HEK293 (cell line): ENCODE measurements at regions not wholly inside any gene's neighbourhood (a gene's known extent, or its start where the extent isn't known, plus 50 kb on each side); places are given as distances from the start of the nearest gene placed in this dataset.

Experiments used
- CTCF ChIA-PET: fragments of 350-600 bp; formaldehyde crosslinking; extraction: SDS; loops from one replicate; lab custom pipeline; 2021; ENCODE audit warnings: antibody characterized with exemption; lab: Yijun Ruan, JAX
- POLR2A ChIA-PET: fragments of 300-600 bp; formaldehyde crosslinking; extraction: SDS; loops from one replicate; lab custom pipeline; 2020; ENCODE audit warnings: antibody characterized with exemption, inconsistent platforms; lab: Yijun Ruan, JAX
- H3K27ac ChIP-seq: fragments of 200-500 bp; sonication (Bioruptor generic); 2 replicates; pipeline ENCODE4 v1.5.1; 2014; ENCODE audit warnings: low read depth, low read length, control low read depth, inconsistent platforms; ENCODE audit errors: extremely low read depth
- H3K36me3 ChIP-seq, 2 experiments: fragments of 200-500 bp in 1 of 2; sonication (Bioruptor generic) in 1 of 2; 1 replicate in 1 of 2; 2 replicates in 1 of 2; pipeline ENCODE4 v1.5.1; 2014 to 2017; ENCODE audit warnings: inconsistent platforms in 2 of 2, low read length in 2 of 2; ENCODE audit not compliant: control insufficient read depth in 2 of 2, insufficient read depth in 1 of 2
- H3K4me1 ChIP-seq: fragments of 200-500 bp; sonication (Bioruptor generic); 2 replicates; pipeline ENCODE4 v1.5.1; 2014; ENCODE audit warnings: mild to moderate bottlenecking, low read length, inconsistent platforms; ENCODE audit not compliant: control insufficient read depth, insufficient read depth
- H3K4me3 ChIP-seq: 2 replicates; pipeline ENCODE4 v1.5.1; 2011; ENCODE audit warnings: low read depth, mild to moderate bottlenecking, control low read depth, low read length, moderate library complexity
- H3K9me3 ChIP-seq: fragments of 200-500 bp; sonication (Bioruptor generic); 2 replicates; pipeline ENCODE4 v1.5.1; 2014; ENCODE audit warnings: low read depth, low read length, inconsistent platforms; ENCODE audit not compliant: control insufficient read depth, insufficient read depth
- BCL11A ChIP-seq: fragments of 450-650 bp; formaldehyde crosslinking; IDR thresholded peaks from 2 replicates; pipeline ENCODE4 v1.5.1; 2016; ENCODE audit warnings: low read depth, missing biosample characterization, missing genetic modification characterization
- OSR2 ChIP-seq: fragments of 450-650 bp; formaldehyde crosslinking; IDR thresholded peaks from 2 replicates; pipeline ENCODE4 v1.5.1; 2016; ENCODE audit warnings: missing biosample characterization, missing genetic modification characterization
- YY2 ChIP-seq: fragments of 450-650 bp; formaldehyde crosslinking; IDR thresholded peaks from 2 replicates; pipeline ENCODE4 v1.5.1; 2016; ENCODE audit warnings: missing biosample characterization, missing genetic modification characterization
- ZBTB8A ChIP-seq: fragments of 450-650 bp; formaldehyde crosslinking; IDR thresholded peaks from 2 replicates; pipeline ENCODE4 v1.5.1; 2016; ENCODE audit warnings: missing biosample characterization, missing genetic modification characterization
- ZEB2 ChIP-seq: fragments of 450-650 bp; formaldehyde crosslinking; IDR thresholded peaks from 2 replicates; pipeline ENCODE4 v1.5.1; 2016; ENCODE audit warnings: missing biosample characterization, missing genetic modification characterization
- ZIC2 ChIP-seq: fragments of 450-650 bp; formaldehyde crosslinking; IDR thresholded peaks from 2 replicates; pipeline ENCODE4 v1.5.1; 2016; ENCODE audit warnings: missing biosample characterization, missing genetic modification characterization
- ZNF10 ChIP-seq: fragments of 450-650 bp; formaldehyde crosslinking; IDR thresholded peaks from 2 replicates; pipeline ENCODE4 v1.5.1; 2017; ENCODE audit warnings: missing biosample characterization, missing genetic modification characterization
- ZNF112 ChIP-seq: fragments of 450-650 bp; formaldehyde crosslinking; IDR thresholded peaks from 2 replicates; pipeline ENCODE4 v1.5.0; 2017; ENCODE audit warnings: missing biosample characterization, missing genetic modification characterization
- ZNF157 ChIP-seq: fragments of 450-650 bp; formaldehyde crosslinking; IDR thresholded peaks from 2 replicates; pipeline ENCODE4 v1.5.1; 2016; ENCODE audit warnings: missing biosample characterization, missing genetic modification characterization
- ZNF184 ChIP-seq: fragments of 450-650 bp; IDR thresholded peaks from 2 replicates; pipeline ENCODE4 v1.5.1; 2018; ENCODE audit warnings: missing biosample characterization, mild to moderate bottlenecking, missing genetic modification characterization
- ZNF311 ChIP-seq: fragments of 450-650 bp; formaldehyde crosslinking; IDR thresholded peaks from 2 replicates; pipeline ENCODE4 v1.5.1; 2017; ENCODE audit warnings: missing biosample characterization, missing genetic modification characterization, borderline replicate concordance
- ZNF366 ChIP-seq: fragments of 450-650 bp; formaldehyde crosslinking; conservative IDR thresholded peaks from 2 replicates; pipeline ENCODE4 v1.5.1; 2016; ENCODE audit warnings: missing biosample characterization, missing genetic modification characterization
- ZNF501 ChIP-seq: fragments of 450-650 bp; formaldehyde crosslinking; IDR thresholded peaks from 2 replicates; pipeline ENCODE4 v1.5.1; 2016; ENCODE audit warnings: missing biosample characterization, missing genetic modification characterization
- ZNF555 ChIP-seq: fragments of 450-650 bp; formaldehyde crosslinking; conservative IDR thresholded peaks from 2 replicates; pipeline ENCODE4 v1.5.1; 2017; ENCODE audit warnings: missing biosample characterization, mild to moderate bottlenecking, missing genetic modification characterization, inconsistent platforms
- ZNF560 ChIP-seq: fragments of 450-650 bp; formaldehyde crosslinking; IDR thresholded peaks from 2 replicates; pipeline ENCODE4 v1.5.1; 2017; ENCODE audit warnings: missing biosample characterization, missing genetic modification characterization, borderline replicate concordance
- ZNF561 ChIP-seq: fragments of 450-650 bp; IDR thresholded peaks from 2 replicates; pipeline ENCODE4 v1.5.1; 2018; ENCODE audit warnings: missing biosample characterization, missing genetic modification characterization, borderline replicate concordance
- ZNF571 ChIP-seq: fragments of 450-650 bp; formaldehyde crosslinking; IDR thresholded peaks from 2 replicates; pipeline ENCODE4 v1.5.0; 2017; ENCODE audit warnings: missing biosample characterization, missing genetic modification characterization
- ZNF596 ChIP-seq: fragments of 450-650 bp; IDR thresholded peaks from 2 replicates; pipeline ENCODE4 v1.5.0; 2018; ENCODE audit warnings: missing biosample characterization, mild to moderate bottlenecking, missing genetic modification characterization, moderate library complexity
- ZNF600 ChIP-seq: fragments of 450-650 bp; formaldehyde crosslinking; IDR thresholded peaks from 2 replicates; pipeline ENCODE4 v1.5.1; 2016; ENCODE audit warnings: missing biosample characterization, missing genetic modification characterization
- ZNF610 ChIP-seq: fragments of 450-650 bp; formaldehyde crosslinking; IDR thresholded peaks from 2 replicates; pipeline ENCODE4 v1.5.1; 2016; ENCODE audit warnings: missing biosample characterization, missing genetic modification characterization, borderline replicate concordance
- ZNF76 ChIP-seq: fragments of 450-650 bp; formaldehyde crosslinking; IDR thresholded peaks from 2 replicates; pipeline ENCODE4; 2016; ENCODE audit warnings: low read depth, missing biosample characterization, missing genetic modification characterization, borderline replicate concordance
- ZNF776 ChIP-seq: fragments of 450-650 bp; formaldehyde crosslinking; IDR thresholded peaks from 2 replicates; pipeline ENCODE4 v1.5.0; 2017; ENCODE audit warnings: missing biosample characterization, missing genetic modification characterization, borderline replicate concordance
- ZNF785 ChIP-seq: fragments of 450-650 bp; formaldehyde crosslinking; IDR thresholded peaks from 2 replicates; pipeline ENCODE4 v1.5.1; 2016; ENCODE audit warnings: missing biosample characterization, missing genetic modification characterization
- ZNF837 ChIP-seq: fragments of 450-650 bp; formaldehyde crosslinking; IDR thresholded peaks from 2 replicates; pipeline ENCODE4 v1.5.1; 2016; ENCODE audit warnings: missing biosample characterization, missing genetic modification characterization
- ZXDB ChIP-seq: fragments of 450-650 bp; formaldehyde crosslinking; IDR thresholded peaks from 2 replicates; pipeline ENCODE4 v1.5.1; 2016; ENCODE audit warnings: missing biosample characterization, missing genetic modification characterization
- TF ChIP-seq, protein P1 (sequence below): fragments of 450-650 bp; formaldehyde crosslinking; IDR thresholded peaks from 2 replicates; pipeline ENCODE4 v1.5.1; 2017; ENCODE audit warnings: missing biosample characterization, missing genetic modification characterization
- TF ChIP-seq, protein P2 (sequence below): fragments of 450-650 bp; IDR thresholded peaks from 2 replicates; pipeline ENCODE4 v1.5.1; 2018; ENCODE audit warnings: missing biosample characterization, missing genetic modification characterization
- TF ChIP-seq, protein P3 (sequence below): fragments of 450-650 bp; formaldehyde crosslinking; IDR thresholded peaks from 2 replicates; pipeline ENCODE4 v1.5.1; 2016; ENCODE audit warnings: missing biosample characterization, missing genetic modification characterization
- TF ChIP-seq, protein P4 (sequence below): fragments of 450-650 bp; formaldehyde crosslinking; IDR thresholded peaks from 2 replicates; pipeline ENCODE4 v1.5.1; 2016; ENCODE audit warnings: missing biosample characterization, missing genetic modification characterization
- TF ChIP-seq, protein P5 (sequence below): fragments of 450-650 bp; formaldehyde crosslinking; IDR thresholded peaks from 2 replicates; pipeline ENCODE4 v1.5.1; 2017; ENCODE audit warnings: missing biosample characterization, missing genetic modification characterization

DNA sequence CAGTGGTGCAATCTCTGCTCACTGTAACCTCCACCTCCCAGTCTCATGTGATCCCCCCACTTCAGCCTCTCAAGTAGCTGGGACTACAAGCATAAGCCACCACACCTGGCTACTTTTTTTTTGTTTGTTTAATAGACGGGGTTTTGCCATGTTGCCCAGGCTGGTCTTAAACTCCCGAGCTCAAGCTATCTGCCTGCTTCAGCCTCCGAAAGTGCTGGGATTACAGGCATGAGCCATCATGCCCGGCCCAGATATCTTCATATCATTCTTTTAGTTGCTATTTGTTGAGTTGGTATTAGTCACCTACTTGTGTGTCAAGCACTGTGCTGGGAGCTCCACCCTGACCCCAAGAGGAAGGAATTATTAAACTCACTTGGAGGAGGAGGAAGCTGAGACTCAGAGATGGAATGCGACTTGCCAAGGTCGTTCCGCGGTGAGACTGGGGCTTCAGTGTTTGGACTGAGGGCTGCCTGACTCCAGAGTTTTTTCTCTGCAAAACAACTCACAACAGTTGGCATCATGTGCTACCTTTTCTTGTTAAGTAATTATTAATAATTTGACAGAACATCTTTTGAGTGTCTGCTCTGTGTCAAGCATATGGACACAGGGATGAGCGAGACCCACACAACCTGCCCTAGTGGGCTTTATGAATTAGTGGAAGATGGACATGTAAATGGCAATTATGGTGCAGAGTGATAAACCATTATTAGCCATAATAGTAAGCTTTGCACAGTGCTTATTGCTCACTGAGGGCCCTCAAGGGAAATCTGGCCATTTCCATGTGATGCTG is 132.0 kb downstream of the FOXD2 start:
- POLR2A ChIA-PET = interaction anchor here (0.7 to 0.9 kb wide), 2 partner anchors 21 to 132 kb away, joined by 3 to 4 read pairs; partner anchors contain the start of gene FOXD2
- no peak overlapping the region for H3K27ac ChIP-seq
- TF ChIP-seq ZNF311 = no peak
- no peak for TF ChIP-seq ZNF555 (tag by site-specific recombination)
- no peak for TF ChIP-seq ZNF785
- no peak for TF ChIP-seq ZNF596 (tag by site-specific recombination)
- TF ChIP-seq BCL11A (tag by site-specific recombination) = no peak
- TF ChIP-seq, protein P1, sequence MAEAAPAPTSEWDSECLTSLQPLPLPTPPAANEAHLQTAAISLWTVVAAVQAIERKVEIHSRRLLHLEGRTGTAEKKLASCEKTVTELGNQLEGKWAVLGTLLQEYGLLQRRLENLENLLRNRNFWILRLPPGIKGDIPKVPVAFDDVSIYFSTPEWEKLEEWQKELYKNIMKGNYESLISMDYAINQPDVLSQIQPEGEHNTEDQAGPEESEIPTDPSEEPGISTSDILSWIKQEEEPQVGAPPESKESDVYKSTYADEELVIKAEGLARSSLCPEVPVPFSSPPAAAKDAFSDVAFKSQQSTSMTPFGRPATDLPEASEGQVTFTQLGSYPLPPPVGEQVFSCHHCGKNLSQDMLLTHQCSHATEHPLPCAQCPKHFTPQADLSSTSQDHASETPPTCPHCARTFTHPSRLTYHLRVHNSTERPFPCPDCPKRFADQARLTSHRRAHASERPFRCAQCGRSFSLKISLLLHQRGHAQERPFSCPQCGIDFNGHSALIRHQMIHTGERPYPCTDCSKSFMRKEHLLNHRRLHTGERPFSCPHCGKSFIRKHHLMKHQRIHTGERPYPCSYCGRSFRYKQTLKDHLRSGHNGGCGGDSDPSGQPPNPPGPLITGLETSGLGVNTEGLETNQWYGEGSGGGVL = no peak
- TF ChIP-seq ZNF776 (tag by site-specific recombination) = no peak
- TF ChIP-seq ZEB2 (tag by site-specific recombination) = 0 out of 2 replicates have a peak, but pooled peaks have one; percentile 22
- peak; percentile 76; the same call in 1 of the 2 replicates for TF ChIP-seq ZNF600 (tag by site-specific recombination)
- TF ChIP-seq ZNF157 (tag by site-specific recombination) = no peak
- 0 out of 2 replicates have a peak, but pooled peaks have one; percentile 40 for TF ChIP-seq ZNF184
- TF ChIP-seq, protein P2, sequence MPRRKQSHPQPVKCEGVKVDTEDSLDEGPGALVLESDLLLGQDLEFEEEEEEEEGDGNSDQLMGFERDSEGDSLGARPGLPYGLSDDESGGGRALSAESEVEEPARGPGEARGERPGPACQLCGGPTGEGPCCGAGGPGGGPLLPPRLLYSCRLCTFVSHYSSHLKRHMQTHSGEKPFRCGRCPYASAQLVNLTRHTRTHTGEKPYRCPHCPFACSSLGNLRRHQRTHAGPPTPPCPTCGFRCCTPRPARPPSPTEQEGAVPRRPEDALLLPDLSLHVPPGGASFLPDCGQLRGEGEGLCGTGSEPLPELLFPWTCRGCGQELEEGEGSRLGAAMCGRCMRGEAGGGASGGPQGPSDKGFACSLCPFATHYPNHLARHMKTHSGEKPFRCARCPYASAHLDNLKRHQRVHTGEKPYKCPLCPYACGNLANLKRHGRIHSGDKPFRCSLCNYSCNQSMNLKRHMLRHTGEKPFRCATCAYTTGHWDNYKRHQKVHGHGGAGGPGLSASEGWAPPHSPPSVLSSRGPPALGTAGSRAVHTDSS = no peak
- TF ChIP-seq ZNF561 (tag by site-specific recombination) = no peak
- TF ChIP-seq, protein P3, sequence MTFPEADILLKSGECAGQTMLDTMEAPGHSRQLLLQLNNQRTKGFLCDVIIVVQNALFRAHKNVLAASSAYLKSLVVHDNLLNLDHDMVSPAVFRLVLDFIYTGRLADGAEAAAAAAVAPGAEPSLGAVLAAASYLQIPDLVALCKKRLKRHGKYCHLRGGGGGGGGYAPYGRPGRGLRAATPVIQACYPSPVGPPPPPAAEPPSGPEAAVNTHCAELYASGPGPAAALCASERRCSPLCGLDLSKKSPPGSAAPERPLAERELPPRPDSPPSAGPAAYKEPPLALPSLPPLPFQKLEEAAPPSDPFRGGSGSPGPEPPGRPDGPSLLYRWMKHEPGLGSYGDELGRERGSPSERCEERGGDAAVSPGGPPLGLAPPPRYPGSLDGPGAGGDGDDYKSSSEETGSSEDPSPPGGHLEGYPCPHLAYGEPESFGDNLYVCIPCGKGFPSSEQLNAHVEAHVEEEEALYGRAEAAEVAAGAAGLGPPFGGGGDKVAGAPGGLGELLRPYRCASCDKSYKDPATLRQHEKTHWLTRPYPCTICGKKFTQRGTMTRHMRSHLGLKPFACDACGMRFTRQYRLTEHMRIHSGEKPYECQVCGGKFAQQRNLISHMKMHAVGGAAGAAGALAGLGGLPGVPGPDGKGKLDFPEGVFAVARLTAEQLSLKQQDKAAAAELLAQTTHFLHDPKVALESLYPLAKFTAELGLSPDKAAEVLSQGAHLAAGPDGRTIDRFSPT = no peak
- TF ChIP-seq ZNF76 (tag by site-specific recombination) = no peak
- TF ChIP-seq, protein P4, sequence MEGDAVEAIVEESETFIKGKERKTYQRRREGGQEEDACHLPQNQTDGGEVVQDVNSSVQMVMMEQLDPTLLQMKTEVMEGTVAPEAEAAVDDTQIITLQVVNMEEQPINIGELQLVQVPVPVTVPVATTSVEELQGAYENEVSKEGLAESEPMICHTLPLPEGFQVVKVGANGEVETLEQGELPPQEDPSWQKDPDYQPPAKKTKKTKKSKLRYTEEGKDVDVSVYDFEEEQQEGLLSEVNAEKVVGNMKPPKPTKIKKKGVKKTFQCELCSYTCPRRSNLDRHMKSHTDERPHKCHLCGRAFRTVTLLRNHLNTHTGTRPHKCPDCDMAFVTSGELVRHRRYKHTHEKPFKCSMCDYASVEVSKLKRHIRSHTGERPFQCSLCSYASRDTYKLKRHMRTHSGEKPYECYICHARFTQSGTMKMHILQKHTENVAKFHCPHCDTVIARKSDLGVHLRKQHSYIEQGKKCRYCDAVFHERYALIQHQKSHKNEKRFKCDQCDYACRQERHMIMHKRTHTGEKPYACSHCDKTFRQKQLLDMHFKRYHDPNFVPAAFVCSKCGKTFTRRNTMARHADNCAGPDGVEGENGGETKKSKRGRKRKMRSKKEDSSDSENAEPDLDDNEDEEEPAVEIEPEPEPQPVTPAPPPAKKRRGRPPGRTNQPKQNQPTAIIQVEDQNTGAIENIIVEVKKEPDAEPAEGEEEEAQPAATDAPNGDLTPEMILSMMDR (tag by site-specific recombination) = peak; percentile 31; the same call in 1 of the 2 replicates
- TF ChIP-seq ZNF366 (tag by site-specific recombination) = no peak
- TF ChIP-seq ZNF501 (tag by site-specific recombination) = no peak
- TF ChIP-seq ZNF560 (tag by site-specific recombination) = no peak
- TF ChIP-seq, protein P5, sequence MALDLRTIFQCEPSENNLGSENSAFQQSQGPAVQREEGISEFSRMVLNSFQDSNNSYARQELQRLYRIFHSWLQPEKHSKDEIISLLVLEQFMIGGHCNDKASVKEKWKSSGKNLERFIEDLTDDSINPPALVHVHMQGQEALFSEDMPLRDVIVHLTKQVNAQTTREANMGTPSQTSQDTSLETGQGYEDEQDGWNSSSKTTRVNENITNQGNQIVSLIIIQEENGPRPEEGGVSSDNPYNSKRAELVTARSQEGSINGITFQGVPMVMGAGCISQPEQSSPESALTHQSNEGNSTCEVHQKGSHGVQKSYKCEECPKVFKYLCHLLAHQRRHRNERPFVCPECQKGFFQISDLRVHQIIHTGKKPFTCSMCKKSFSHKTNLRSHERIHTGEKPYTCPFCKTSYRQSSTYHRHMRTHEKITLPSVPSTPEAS (tag by site-specific recombination) = no peak
- no peak for TF ChIP-seq ZNF610
- TF ChIP-seq ZNF112 (tag by site-specific recombination) = no peak
- no peak for TF ChIP-seq ZBTB8A (tag by site-specific recombination)
- no peak for TF ChIP-seq ZIC2 (tag by site-specific recombination)
- no peak for TF ChIP-seq ZNF10 (tag by site-specific recombination)
- no peak for TF ChIP-seq ZNF837 (tag by site-specific recombination)
- no peak for TF ChIP-seq ZNF571 (tag by site-specific recombination)
- no peak for TF ChIP-seq ZXDB (tag by site-specific recombination)
- no peak for TF ChIP-seq YY2 (tag by site-specific recombination)
- no peak for TF ChIP-seq OSR2 (tag by site-specific recombination)

More for the DNA sequence above, 132.0 kb downstream of the FOXD2 start:
- H3K4me3 ChIP-seq = no peak overlapping the region
- H3K4me1 ChIP-seq = peaks cover under 1% of the 10 kb centered on the region
- CTCF ChIA-PET = interaction anchor here (0.7 to 2.0 kb wide), 16 partner anchors 9 to 156 kb away, joined by 3 to 22 read pairs (median 4); partner anchors contain the start of gene FOXD2
- H3K9me3 ChIP-seq = no peaks in the 10 kb centered on the region
- no peaks in the 10 kb centered on the region for H3K36me3 ChIP-seq
